ENCODE measurements at regions not wholly inside any gene's neighbourhood (a gene's known extent, or its start where the extent isn't known, plus 50 kb on each side); places are given as distances from the start of the nearest gene placed in this dataset.

GRCh38 chr18:60794802-60795201, 422.2 kb upstream of the MC4R start:
- POLR2A ChIA-PET = interaction anchor here (0.5 kb wide), 1 partner anchor 421 kb away, joined by 3 read pairs; no protein-coding TSS in a partner anchor
- in situ Hi-C loops (cut with HindIII; ENCODE audit: low pct_unique_long_range_greater_than_20kb, low sequenced_read_pairs) = no loop called here
- no TSS peak for BruUV-seq (replicated peaks)

GRCh38 chr18:60804415-60804814, 431.8 kb upstream of the MC4R start:
- DNase-seq (ENCODE audit: low read depth, low spot score) (no peak), ATAC-seq (no peak)
- H3K27me3 ChIP-seq (ENCODE audit: control insufficient read depth, insufficient read depth, low read length) = no peaks in the 10 kb centered on the region
- intact Hi-C loops (cut with micrococcal nuclease; ENCODE audit: unreplicated experiment) (loop anchor here (10.0 kb wide), 1 partner anchor 700 kb away; no protein-coding TSS in a partner anchor), in situ Hi-C loops (cut with HindIII; ENCODE audit: low pct_unique_long_range_greater_than_20kb, low sequenced_read_pairs) (no loop called here)
- ChIA-PET POLR2A (no interaction called here), CTCF (no interaction called here)
- no peaks in the 10 kb centered on the region for H3K4me1 ChIP-seq (ENCODE audit: control insufficient read depth, insufficient read depth, low read length)
- no TSS peak for BruUV-seq (replicated peaks)
- no peak overlapping the region for H3K27ac ChIP-seq (ENCODE audit: low read length)
- H3K36me3 ChIP-seq (ENCODE audit: control insufficient read depth, insufficient read depth, low read length) = no peaks in the 10 kb centered on the region
- TF ChIP-seq CTCF (IDR thresholded peaks at IDR 0.05) = no peak
- no peak for TF ChIP-seq SIN3A (IDR thresholded peaks at IDR 0.05; ENCODE audit: borderline replicate concordance, insufficient read depth, low read depth, low read length)
- no peak for TF ChIP-seq POLR2AphosphoS5 (IDR thresholded peaks at IDR 0.05; ENCODE audit: low read depth, low read length)
- H3K4me3 ChIP-seq (ENCODE audit: low read depth in 2 of 2, low read length in 2 of 2) = no peak overlapping the region
- H3K9me3 ChIP-seq (ENCODE audit: control insufficient read depth, insufficient read depth, low read depth, low read length) = no peaks in the 10 kb centered on the region

More at GRCh38 chr18:60794802-60795201, 422.2 kb upstream of the MC4R start:
- DNase-seq (ENCODE audit: low read depth, low spot score) = no peak
- Histone ChIP-seq H3K27me3 (ENCODE audit: control insufficient read depth, insufficient read depth, low read length) (no peaks in the 10 kb centered on the region), H3K4me1 (ENCODE audit: control insufficient read depth, insufficient read depth, low read length) (no peaks in the 10 kb centered on the region), H3K36me3 (ENCODE audit: control insufficient read depth, insufficient read depth, low read length) (no peaks in the 10 kb centered on the region), H3K4me3 (ENCODE audit: low read depth in 2 of 2, low read length in 2 of 2) (no peak overlapping the region), H3K9me3 (ENCODE audit: control insufficient read depth, insufficient read depth, low read depth, low read length) (no peaks in the 10 kb centered on the region), H3K27ac (ENCODE audit: low read length) (no peak overlapping the region)
- TF ChIP-seq POLR2AphosphoS5 (IDR thresholded peaks at IDR 0.05; ENCODE audit: low read depth, low read length) (no peak), CTCF (IDR thresholded peaks at IDR 0.05) (no peak), TCF7L2 (IDR thresholded peaks at IDR 0.05; ENCODE audit: low read depth, low read length) (no peak), REST (IDR thresholded peaks at IDR 0.05; ENCODE audit: insufficient read depth in 1 of 2, low read depth in 2 of 2, low read length in 1 of 2) (no peak), SIN3A (IDR thresholded peaks at IDR 0.05; ENCODE audit: borderline replicate concordance, insufficient read depth, low read depth, low read length) (no peak)
- intact Hi-C loops (cut with micrococcal nuclease; ENCODE audit: unreplicated experiment) = no loop called here
- CTCF ChIA-PET = no interaction called here
- no peak for ATAC-seq
